ENCODE measurements at regions not wholly inside any gene's neighbourhood (a gene's known extent, or its start where the extent isn't known, plus 50 kb on each side); places are given as distances from the start of the nearest gene placed in this dataset.
"Not testable (repeated sequence)": the region's sequence is repeated elsewhere in the genome, so short reads cannot be mapped to it uniquely, and the experiment has no call there.

- no peak for DNase-seq (ENCODE audit: low read depth)
Observed at GRCh38 chr1:199411506-199411905, 616.0 kb upstream of the NR5A2 start.

GRCh38 chr1:199422206-199422605 is 605.3 kb upstream of the NR5A2 start:
- peak; percentile 9 for DNase-seq (ENCODE audit: low read depth)

GRCh38 chr1:199447906-199448305 is 579.6 kb upstream of the NR5A2 start:
- DNase-seq (ENCODE audit: low read depth), result no peak

GRCh38 chr1:199448646-199449045 is 578.9 kb upstream of the NR5A2 start:
- DNase-seq (ENCODE audit: low read depth), result no peak

- no peak for DNase-seq (ENCODE audit: low read depth)
Observed at GRCh38 chr1:199449221-199449620, 578.3 kb upstream of the NR5A2 start.

- no peak for DNase-seq (ENCODE audit: low read depth)
Observed at GRCh38 chr1:199449681-199450080, 577.8 kb upstream of the NR5A2 start.

- no peak for DNase-seq (ENCODE audit: low read depth)
Observed at GRCh38 chr1:199452627-199453026, 574.9 kb upstream of the NR5A2 start.

- DNase-seq (ENCODE audit: low read depth), result no peak
Observed at GRCh38 chr1:199453723-199454122, 573.8 kb upstream of the NR5A2 start.

- DNase-seq (ENCODE audit: low read depth), result no peak
Observed at GRCh38 chr1:199460933-199461332, 566.6 kb upstream of the NR5A2 start.

- peak; percentile 58 for DNase-seq (ENCODE audit: low read depth)
Observed at GRCh38 chr1:199463521-199464127, 563.9 kb upstream of the NR5A2 start.

- no peak for DNase-seq (ENCODE audit: low read depth)
Observed at GRCh38 chr1:199466961-199467360, 560.5 kb upstream of the NR5A2 start.

GRCh38 chr1:199472018-199472417 is 555.5 kb upstream of the NR5A2 start:
- no peak for DNase-seq (ENCODE audit: low read depth)

- DNase-seq (ENCODE audit: low read depth), result no peak
Observed at GRCh38 chr1:199472978-199473377, 554.5 kb upstream of the NR5A2 start.

GRCh38 chr1:199474738-199475137 is 552.8 kb upstream of the NR5A2 start:
- DNase-seq (ENCODE audit: low read depth), result no peak

GRCh38 chr1:199482426-199482825 is 545.1 kb upstream of the NR5A2 start:
- DNase-seq (ENCODE audit: low read depth), result no peak

- DNase-seq (ENCODE audit: low read depth), result no peak
Observed at GRCh38 chr1:199489594-199489993, 537.9 kb upstream of the NR5A2 start.

- DNase-seq (ENCODE audit: low read depth), result peak; percentile 76
Observed at GRCh38 chr1:199490769-199491527, 536.6 kb upstream of the NR5A2 start.

GRCh38 chr1:199495432-199495831 is 532.1 kb upstream of the NR5A2 start:
- no peak for DNase-seq (ENCODE audit: low read depth)

GRCh38 chr1:199498802-199499201 is 528.7 kb upstream of the NR5A2 start:
- not testable (repeated sequence) for DNase-seq (ENCODE audit: low read depth)

GRCh38 chr1:199508072-199508471 is 519.4 kb upstream of the NR5A2 start:
- DNase-seq (ENCODE audit: low read depth), result no peak

- DNase-seq (ENCODE audit: low read depth), result no peak
Observed at GRCh38 chr1:199508653-199509052, 518.9 kb upstream of the NR5A2 start.

- DNase-seq (ENCODE audit: low read depth), result no peak
Observed at GRCh38 chr1:199509456-199509855, 518.1 kb upstream of the NR5A2 start.

GRCh38 chr1:199510314-199510713 is 517.2 kb upstream of the NR5A2 start:
- DNase-seq (ENCODE audit: low read depth), result no peak

Measured in Daoy (cell line).